Activated naive CD8-positive, alpha-beta T cell treated with anti-CD3 and anti-CD28 coated beads, Interleukin-2, amount 50 U/mL, for 24 hours (primary cell): ENCODE measurements at regions not wholly inside any gene's neighbourhood (a gene's known extent, or its start where the extent isn't known, plus 50 kb on each side); places are given as distances from the start of the nearest gene placed in this dataset.

ENCODE experiments used
- ATAC-seq: fragments of 150-1000 bp; cut with Tn5 transposase; one replicate; pipeline ENCODE4 v1.10.0; 2021
- DNase-seq: peaks from one replicate; pipeline ENCODE4 v3.0.0; 2021
- H3K27ac Mint-ChIP-seq: one replicate; pipeline ENCODE4 v1.8.0; 2021; ENCODE audit warnings: mild to moderate bottlenecking, mixed read lengths
- H3K27me3 Mint-ChIP-seq: one replicate; pipeline ENCODE4 v1.8.0; 2021; ENCODE audit warnings: mixed read lengths
- H3K36me3 Mint-ChIP-seq: one replicate; pipeline ENCODE4 v1.8.0; 2021; ENCODE audit warnings: low read depth, mixed read lengths
- H3K4me1 Mint-ChIP-seq: one replicate; pipeline ENCODE4 v1.8.0; 2021; ENCODE audit warnings: mixed read lengths
- H3K4me3 Mint-ChIP-seq: one replicate; pipeline ENCODE4 v1.8.0; 2021; ENCODE audit warnings: mild to moderate bottlenecking, moderate library complexity, mixed read lengths
- H3K9me3 Mint-ChIP-seq: one replicate; pipeline ENCODE4 v1.8.0; 2021; ENCODE audit warnings: mixed read lengths

GRCh38 chr11:70863993-70864392, 388.4 kb downstream of the SHANK2 start:
- Mint-ChIP-seq H3K27me3 (peaks cover 4% of the 10 kb centered on the region), H3K4me3 (no peak overlapping the region), H3K27ac (no peak overlapping the region), H3K9me3 (peaks cover 4% of the 10 kb centered on the region), H3K4me1 (no peaks in the 10 kb centered on the region), H3K36me3 (no peaks in the 10 kb centered on the region)
- no peak for DNase-seq
- no peak for ATAC-seq

- H3K9me3 Mint-ChIP-seq = no peaks in the 10 kb centered on the region
- no peaks in the 10 kb centered on the region for H3K4me1 Mint-ChIP-seq
- DNase-seq (no peak), ATAC-seq (no peak)
- no peak overlapping the region for H3K4me3 Mint-ChIP-seq
- no peak overlapping the region for H3K27ac Mint-ChIP-seq
- H3K36me3 Mint-ChIP-seq = no peaks in the 10 kb centered on the region
- H3K27me3 Mint-ChIP-seq = no peaks in the 10 kb centered on the region
Measured at GRCh38 chr11:70865356-70865755, 387.0 kb downstream of the SHANK2 start.

GRCh38 chr11:70866834-70867233, 385.5 kb downstream of the SHANK2 start:
- H3K4me3 Mint-ChIP-seq = no peak overlapping the region
- ATAC-seq = no peak

GRCh38 chr11:70867281-70868047, 384.9 kb downstream of the SHANK2 start:
- DNase-seq (no peak), ATAC-seq (no peak)
- Mint-ChIP-seq H3K36me3 (no peaks in the 10 kb centered on the region), H3K4me1 (no peaks in the 10 kb centered on the region), H3K4me3 (no peak overlapping the region), H3K27ac (no peak overlapping the region), H3K27me3 (peaks cover 3% of the 10 kb centered on the region), H3K9me3 (no peaks in the 10 kb centered on the region)

More at GRCh38 chr11:70866834-70867233, 385.5 kb downstream of the SHANK2 start:
- Mint-ChIP-seq H3K9me3 (no peaks in the 10 kb centered on the region), H3K27me3 (peaks cover 1% of the 10 kb centered on the region), H3K4me1 (no peaks in the 10 kb centered on the region), H3K27ac (no peak overlapping the region), H3K36me3 (no peaks in the 10 kb centered on the region)
- DNase-seq = no peak

- ATAC-seq (no peak), DNase-seq (no peak)
- H3K27ac Mint-ChIP-seq = no peak overlapping the region
- no peaks in the 10 kb centered on the region for H3K36me3 Mint-ChIP-seq
- no peaks in the 10 kb centered on the region for H3K9me3 Mint-ChIP-seq
- no peaks in the 10 kb centered on the region for H3K4me1 Mint-ChIP-seq
- H3K27me3 Mint-ChIP-seq = peaks cover 5% of the 10 kb centered on the region
- H3K4me3 Mint-ChIP-seq = no peak overlapping the region
Measured at GRCh38 chr11:70868341-70868885, 384.0 kb downstream of the SHANK2 start.

GRCh38 chr11:70869054-70869453, 383.3 kb downstream of the SHANK2 start:
- no peaks in the 10 kb centered on the region for H3K36me3 Mint-ChIP-seq
- H3K4me3 Mint-ChIP-seq = no peak overlapping the region
- H3K9me3 Mint-ChIP-seq = no peaks in the 10 kb centered on the region
- ATAC-seq (no peak), DNase-seq (no peak)
- H3K27me3 Mint-ChIP-seq = peaks cover 7% of the 10 kb centered on the region
- no peak overlapping the region for H3K27ac Mint-ChIP-seq
- no peaks in the 10 kb centered on the region for H3K4me1 Mint-ChIP-seq

- no peaks in the 10 kb centered on the region for H3K4me1 Mint-ChIP-seq
- DNase-seq (no peak), ATAC-seq (no peak)
- H3K4me3 Mint-ChIP-seq = no peak overlapping the region
- H3K36me3 Mint-ChIP-seq = no peaks in the 10 kb centered on the region
- H3K27ac Mint-ChIP-seq = no peak overlapping the region
- H3K27me3 Mint-ChIP-seq = peaks cover 8% of the 10 kb centered on the region
- no peaks in the 10 kb centered on the region for H3K9me3 Mint-ChIP-seq
Measured at GRCh38 chr11:70871881-70872280, 380.5 kb downstream of the SHANK2 start.

GRCh38 chr11:70872299-70872698, 380.1 kb downstream of the SHANK2 start:
- H3K27ac Mint-ChIP-seq = no peak overlapping the region
- H3K36me3 Mint-ChIP-seq = no peaks in the 10 kb centered on the region
- no peaks in the 10 kb centered on the region for H3K9me3 Mint-ChIP-seq
- H3K4me3 Mint-ChIP-seq = no peak overlapping the region
- ATAC-seq (no peak), DNase-seq (no peak)
- no peaks in the 10 kb centered on the region for H3K4me1 Mint-ChIP-seq
- peaks cover 8% of the 10 kb centered on the region for H3K27me3 Mint-ChIP-seq

GRCh38 chr11:70872955-70873735, 379.2 kb downstream of the SHANK2 start:
- no peaks in the 10 kb centered on the region for H3K9me3 Mint-ChIP-seq
- H3K27me3 Mint-ChIP-seq = peaks cover 8% of the 10 kb centered on the region
- ATAC-seq = no peak
- H3K4me3 Mint-ChIP-seq = no peak overlapping the region
- no peaks in the 10 kb centered on the region for H3K36me3 Mint-ChIP-seq
- no peak overlapping the region for H3K27ac Mint-ChIP-seq
- no peak for DNase-seq
- H3K4me1 Mint-ChIP-seq = no peaks in the 10 kb centered on the region

- no peaks in the 10 kb centered on the region for H3K9me3 Mint-ChIP-seq
- no peaks in the 10 kb centered on the region for H3K36me3 Mint-ChIP-seq
- no peaks in the 10 kb centered on the region for H3K4me1 Mint-ChIP-seq
- H3K27ac Mint-ChIP-seq = no peak overlapping the region
- no peak for ATAC-seq
- peaks cover 8% of the 10 kb centered on the region for H3K27me3 Mint-ChIP-seq
- no peak overlapping the region for H3K4me3 Mint-ChIP-seq
- DNase-seq = no peak
Measured at GRCh38 chr11:70873736-70874412, 378.5 kb downstream of the SHANK2 start.

GRCh38 chr11:70876685-70877084, 375.7 kb downstream of the SHANK2 start:
- Mint-ChIP-seq H3K4me1 (no peaks in the 10 kb centered on the region), H3K27ac (no peak overlapping the region), H3K36me3 (no peaks in the 10 kb centered on the region), H3K4me3 (no peak overlapping the region), H3K27me3 (peaks cover 8% of the 10 kb centered on the region), H3K9me3 (no peaks in the 10 kb centered on the region)
- no peak for DNase-seq
- no peak for ATAC-seq

- no peaks in the 10 kb centered on the region for H3K36me3 Mint-ChIP-seq
- H3K27ac Mint-ChIP-seq = no peak overlapping the region
- H3K4me3 Mint-ChIP-seq = no peak overlapping the region
- no peaks in the 10 kb centered on the region for H3K9me3 Mint-ChIP-seq
- DNase-seq (no peak), ATAC-seq (no peak)
- H3K4me1 Mint-ChIP-seq = no peaks in the 10 kb centered on the region
- peaks cover 5% of the 10 kb centered on the region for H3K27me3 Mint-ChIP-seq
Measured at GRCh38 chr11:70877151-70877550, 375.2 kb downstream of the SHANK2 start.

GRCh38 chr11:70878366-70878765, 374.0 kb downstream of the SHANK2 start:
- Mint-ChIP-seq H3K9me3 (no peaks in the 10 kb centered on the region), H3K4me3 (no peak overlapping the region), H3K27ac (no peak overlapping the region), H3K4me1 (no peaks in the 10 kb centered on the region), H3K27me3 (peaks cover 3% of the 10 kb centered on the region), H3K36me3 (no peaks in the 10 kb centered on the region)
- no peak for ATAC-seq
- DNase-seq = no peak

- H3K4me3 Mint-ChIP-seq = no peak overlapping the region
- H3K9me3 Mint-ChIP-seq = no peaks in the 10 kb centered on the region
- H3K4me1 Mint-ChIP-seq = no peaks in the 10 kb centered on the region
- no peaks in the 10 kb centered on the region for H3K27me3 Mint-ChIP-seq
- ATAC-seq (no peak), DNase-seq (no peak)
- no peaks in the 10 kb centered on the region for H3K36me3 Mint-ChIP-seq
- no peak overlapping the region for H3K27ac Mint-ChIP-seq
Measured at GRCh38 chr11:70879601-70880285, 372.6 kb downstream of the SHANK2 start.
